K562 (cell line): ENCODE measurements at regions not wholly inside any gene's neighbourhood (a gene's known extent, or its start where the extent isn't known, plus 50 kb on each side); places are given as distances from the start of the nearest gene placed in this dataset.

Experiments used
- ATF4 ChIP-seq: fragments of 450-650 bp; formaldehyde crosslinking; IDR thresholded peaks from 2 replicates; pipeline ENCODE4 v1.4.0; 2022; ENCODE audit warnings: mild to moderate bottlenecking, moderate library complexity
- EWSR1 ChIP-seq: fragments of 450-650 bp; IDR thresholded peaks from 2 replicates; pipeline ENCODE4 v1.6.1; 2018; ENCODE audit warnings: borderline replicate concordance, mild to moderate bottlenecking, low read depth, moderate library complexity; ENCODE audit not compliant: partially characterized antibody
- ID3 ChIP-seq, 2 experiments: fragments of 250-450 bp in 1 of 2; fragments of 450-650 bp in 1 of 2; sonication (Bioruptor Pico) in 1 of 2; IDR thresholded peaks; 2 replicates each; pipeline versions ENCODE4 v1.6.1 to v1.8.0; 2016 to 2021; ENCODE audit warnings: mild to moderate bottlenecking in 2 of 2, moderate library complexity in 2 of 2, missing compliant biosample characterization in 1 of 2, missing genetic modification characterization in 1 of 2
- MAFF ChIP-seq: IDR thresholded peaks from 2 replicates; pipeline ENCODE4 v1.6.1; 2012; ENCODE audit warnings: low read length, improper control_type of control experiment
- MEF2D ChIP-seq: conservative IDR thresholded peaks from 2 replicates; pipeline ENCODE4 v1.6.1; 2016; ENCODE audit warnings: low read depth, missing genetic modification characterization, missing compliant biosample characterization
- MTF1 ChIP-seq: fragments of 250-450 bp; sonication (Bioruptor Pico); IDR thresholded peaks from 2 replicates; pipeline ENCODE4 v1.9.0; 2021; ENCODE audit warnings: moderate library complexity, mild to moderate bottlenecking, inconsistent platforms, borderline replicate concordance
- NR4A1 ChIP-seq, 2 experiments: fragments of 250-450 bp in 1 of 2; fragments of 450-650 bp in 1 of 2; sonication (Bioruptor Pico) in 1 of 2; IDR thresholded peaks; 2 replicates each; pipeline versions ENCODE4 v1.4.0 to v1.6.1; 2016 to 2020; ENCODE audit warnings: mild to moderate bottlenecking in 2 of 2, missing compliant biosample characterization in 1 of 2, missing genetic modification characterization in 1 of 2, moderate library complexity in 1 of 2
- PHB2 ChIP-seq: fragments of 450-650 bp; IDR thresholded peaks from 2 replicates; pipeline ENCODE4 v1.6.1; 2017; ENCODE audit warnings: low read depth
- PRMT5 ChIP-seq: sonication (generic); formaldehyde crosslinking; IDR thresholded peaks from 2 replicates; pipeline ENCODE4 v1.5.0; 2020; ENCODE audit warnings: missing genetic modification reagents
- SAFB2 ChIP-seq: fragments of 200-400 bp; formaldehyde crosslinking; IDR thresholded peaks from 2 replicates; pipeline ENCODE4 v1.6.1; 2018; ENCODE audit warnings: borderline replicate concordance, low read length, low read depth, moderate library complexity; ENCODE audit not compliant: severe bottlenecking
- TBL1XR1 ChIP-seq, 2 experiments: IDR thresholded peaks; 2 replicates each; pipeline ENCODE4 v1.6.1; 2012; ENCODE audit warnings: improper control_type of control experiment in 2 of 2, low read length in 2 of 2, mild to moderate bottlenecking in 1 of 2
- U2AF2 ChIP-seq: fragments of 200-400 bp; formaldehyde crosslinking; optimal IDR thresholded peaks from 2 replicates; pipeline ENCODE3; 2017; ENCODE audit warnings: low read depth, mild to moderate bottlenecking, low read length
- XRCC5 ChIP-seq: fragments of 200-400 bp; formaldehyde crosslinking; IDR thresholded peaks from 2 replicates; pipeline ENCODE4 v1.6.1; 2017; ENCODE audit warnings: low read depth, mild to moderate bottlenecking, low read length
- ZBTB8A ChIP-seq: fragments of 450-650 bp; IDR thresholded peaks from 2 replicates; pipeline ENCODE4 v1.6.1; 2018; ENCODE audit warnings: mild to moderate bottlenecking, moderate library complexity; ENCODE audit not compliant: partially characterized antibody
- ZNF121 ChIP-seq: sonication (generic); formaldehyde crosslinking; conservative IDR thresholded peaks from 2 replicates; pipeline ENCODE4 v1.8.0; 2022; ENCODE audit warnings: missing genetic modification reagents
- ZNF507 ChIP-seq: conservative IDR thresholded peaks from 2 replicates; pipeline ENCODE4 v1.6.1; 2017; ENCODE audit warnings: missing genetic modification characterization, missing compliant biosample characterization
- ZNF76 ChIP-seq: fragments of 250-450 bp; sonication (Bioruptor Pico); IDR thresholded peaks from 2 replicates; pipeline ENCODE4 v1.4.0; 2020; ENCODE audit warnings: mild to moderate bottlenecking, moderate library complexity, borderline replicate concordance
- ZNF764 ChIP-seq: fragments of 250-450 bp; sonication (Bioruptor Pico); IDR thresholded peaks from 2 replicates; pipeline ENCODE4 v1.4.0; 2020; ENCODE audit warnings: low read depth, mild to moderate bottlenecking, moderate library complexity
- TF ChIP-seq, protein P1 (sequence below): IDR thresholded peaks from 2 replicates; pipeline ENCODE4 v1.6.1; 2014; ENCODE audit warnings: antibody characterized with exemption
- TF ChIP-seq, protein P2 (sequence below): fragments of 450-650 bp; conservative IDR thresholded peaks from 2 replicates; pipeline ENCODE4 v1.6.1; 2016; ENCODE audit warnings: missing genetic modification characterization, low read depth, mild to moderate bottlenecking, missing compliant biosample characterization, moderate library complexity
- TF ChIP-seq, protein P3 (sequence below): fragments of 250-450 bp; sonication (Bioruptor Pico); IDR thresholded peaks from 2 replicates; pipeline ENCODE4 v1.6.1; 2021; ENCODE audit warnings: mild to moderate bottlenecking
- TF ChIP-seq, protein P4 (sequence below): fragments of 250-450 bp; sonication (Bioruptor Pico); IDR thresholded peaks from 2 replicates; pipeline ENCODE4 v1.5.0; 2021; ENCODE audit warnings: mild to moderate bottlenecking, borderline replicate concordance

GRCh38 chr2:58731488-58731869 lies 490.4 kb upstream of the FANCL start (continued):
- peak; percentile 72 for TF ChIP-seq ATF4 (CRISPR knock-in tag)
- TF ChIP-seq PHB2, result no peak
- no peak for TF ChIP-seq SAFB2
- no peak for TF ChIP-seq ID3 (CRISPR knock-in tag; IDR thresholded peaks at IDR 0.05)
- no peak for TF ChIP-seq ID3 (tag; IDR thresholded peaks at IDR 0.05)
- TF ChIP-seq, protein P1, sequence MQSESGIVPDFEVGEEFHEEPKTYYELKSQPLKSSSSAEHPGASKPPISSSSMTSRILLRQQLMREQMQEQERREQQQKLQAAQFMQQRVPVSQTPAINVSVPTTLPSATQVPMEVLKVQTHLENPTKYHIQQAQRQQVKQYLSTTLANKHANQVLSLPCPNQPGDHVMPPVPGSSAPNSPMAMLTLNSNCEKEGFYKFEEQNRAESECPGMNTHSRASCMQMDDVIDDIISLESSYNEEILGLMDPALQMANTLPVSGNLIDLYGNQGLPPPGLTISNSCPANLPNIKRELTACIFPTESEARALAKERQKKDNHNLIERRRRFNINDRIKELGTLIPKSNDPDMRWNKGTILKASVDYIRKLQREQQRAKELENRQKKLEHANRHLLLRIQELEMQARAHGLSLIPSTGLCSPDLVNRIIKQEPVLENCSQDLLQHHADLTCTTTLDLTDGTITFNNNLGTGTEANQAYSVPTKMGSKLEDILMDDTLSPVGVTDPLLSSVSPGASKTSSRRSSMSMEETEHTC, result 0 out of 2 replicates have a peak, but pooled peaks have one; percentile 18
- TF ChIP-seq ZNF76, result no peak
- no peak for TF ChIP-seq ZBTB8A
- TF ChIP-seq, protein P2, sequence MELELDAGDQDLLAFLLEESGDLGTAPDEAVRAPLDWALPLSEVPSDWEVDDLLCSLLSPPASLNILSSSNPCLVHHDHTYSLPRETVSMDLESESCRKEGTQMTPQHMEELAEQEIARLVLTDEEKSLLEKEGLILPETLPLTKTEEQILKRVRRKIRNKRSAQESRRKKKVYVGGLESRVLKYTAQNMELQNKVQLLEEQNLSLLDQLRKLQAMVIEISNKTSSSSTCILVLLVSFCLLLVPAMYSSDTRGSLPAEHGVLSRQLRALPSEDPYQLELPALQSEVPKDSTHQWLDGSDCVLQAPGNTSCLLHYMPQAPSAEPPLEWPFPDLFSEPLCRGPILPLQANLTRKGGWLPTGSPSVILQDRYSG (tag), result no peak
- TF ChIP-seq XRCC5, result no peak
- TF ChIP-seq, protein P3, sequence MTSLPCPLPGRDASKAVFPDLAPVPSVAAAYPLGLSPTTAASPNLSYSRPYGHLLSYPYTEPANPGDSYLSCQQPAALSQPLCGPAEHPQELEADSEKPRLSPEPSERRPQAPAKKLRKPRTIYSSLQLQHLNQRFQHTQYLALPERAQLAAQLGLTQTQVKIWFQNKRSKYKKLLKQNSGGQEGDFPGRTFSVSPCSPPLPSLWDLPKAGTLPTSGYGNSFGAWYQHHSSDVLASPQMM (CRISPR knock-in tag), result no peak
- no peak for TF ChIP-seq MTF1 (CRISPR knock-in tag)
- no peak for TF ChIP-seq MAFF
- TF ChIP-seq NR4A1 (CRISPR knock-in tag; IDR thresholded peaks at IDR 0.05), result no peak
- TF ChIP-seq NR4A1 (tag; IDR thresholded peaks at IDR 0.05), result no peak
- TF ChIP-seq ZNF121 (CRISPR knock-in tag), result no peak
- no peak for TF ChIP-seq EWSR1
- TF ChIP-seq, protein P4, sequence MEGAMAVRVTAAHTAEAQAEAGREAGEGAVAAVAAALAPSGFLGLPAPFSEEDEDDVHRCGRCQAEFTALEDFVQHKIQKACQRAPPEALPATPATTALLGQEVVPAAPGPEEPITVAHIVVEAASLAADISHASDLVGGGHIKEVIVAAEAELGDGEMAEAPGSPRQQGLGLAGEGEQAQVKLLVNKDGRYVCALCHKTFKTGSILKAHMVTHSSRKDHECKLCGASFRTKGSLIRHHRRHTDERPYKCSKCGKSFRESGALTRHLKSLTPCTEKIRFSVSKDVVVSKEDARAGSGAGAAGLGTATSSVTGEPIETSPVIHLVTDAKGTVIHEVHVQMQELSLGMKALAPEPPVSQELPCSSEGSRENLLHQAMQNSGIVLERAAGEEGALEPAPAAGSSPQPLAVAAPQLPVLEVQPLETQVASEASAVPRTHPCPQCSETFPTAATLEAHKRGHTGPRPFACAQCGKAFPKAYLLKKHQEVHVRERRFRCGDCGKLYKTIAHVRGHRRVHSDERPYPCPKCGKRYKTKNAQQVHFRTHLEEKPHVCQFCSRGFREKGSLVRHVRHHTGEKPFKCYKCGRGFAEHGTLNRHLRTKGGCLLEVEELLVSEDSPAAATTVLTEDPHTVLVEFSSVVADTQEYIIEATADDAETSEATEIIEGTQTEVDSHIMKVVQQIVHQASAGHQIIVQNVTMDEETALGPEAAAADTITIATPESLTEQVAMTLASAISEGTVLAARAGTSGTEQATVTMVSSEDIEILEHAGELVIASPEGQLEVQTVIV (CRISPR knock-in tag), result no peak
- TF ChIP-seq U2AF2, result no peak
- TF ChIP-seq MEF2D, result no peak; the same call in 1 of the 2 replicates
- TF ChIP-seq ZNF507 (tag), result no peak
- no peak for TF ChIP-seq PRMT5 (CRISPR knock-in tag)
- TF ChIP-seq TBL1XR1 (IDR thresholded peaks at IDR 0.05; ENCODE audit: low read length in 2 of 2), result peak in 1 of 2 experiments; percentile 93; a peak in 2 of 4 replicates
- TF ChIP-seq ZNF764 (CRISPR knock-in tag), result no peak
